Stimulated activated CD8-positive, alpha-beta memory T cell treated with anti-CD3 and anti-CD28 coated beads, Interleukin-2, amount 100 ng/mL, for 1 hour (primary cell): ENCODE measurements at regions not wholly inside any gene's neighbourhood (a gene's known extent, or its start where the extent isn't known, plus 50 kb on each side); places are given as distances from the start of the nearest gene placed in this dataset.

Source experiments
- DNase-seq, 2 donors: peaks; one replicate each; pipeline ENCODE4 v3.0.0-alpha.2; 2020; ENCODE audit warnings: low read depth in 2 of 2

GRCh38 chr21:23215261-23215660 is 2217.1 kb downstream of the NCAM2 start:
- no peak for DNase-seq
